ENCODE measurements at regions not wholly inside any gene's neighbourhood (a gene's known extent, or its start where the extent isn't known, plus 50 kb on each side); places are given as distances from the start of the nearest gene placed in this dataset.

GRCh38 chrX:149124526-149125108, 380.5 kb downstream of the IDS start:
- H3K36me3 Mint-ChIP-seq = no peaks in the 10 kb centered on the region
- no peak overlapping the region for H3K4me3 Mint-ChIP-seq
- peaks cover 21% of the 10 kb centered on the region for H3K9me3 Mint-ChIP-seq
- no peak for TF ChIP-seq CTCF (IDR thresholded peaks at IDR 0.05; ENCODE audit: unreplicated experiment)
- peaks cover 2% of the 10 kb centered on the region for H3K4me1 Mint-ChIP-seq
- DNase-seq (ENCODE audit: low spot score in 2 of 2, unreplicated experiment in 2 of 2) = no peak
- peaks cover 9% of the 10 kb centered on the region for H3K27me3 Mint-ChIP-seq (ENCODE audit: low read depth)
- H3K27ac Mint-ChIP-seq = no peak overlapping the region

DNA sequence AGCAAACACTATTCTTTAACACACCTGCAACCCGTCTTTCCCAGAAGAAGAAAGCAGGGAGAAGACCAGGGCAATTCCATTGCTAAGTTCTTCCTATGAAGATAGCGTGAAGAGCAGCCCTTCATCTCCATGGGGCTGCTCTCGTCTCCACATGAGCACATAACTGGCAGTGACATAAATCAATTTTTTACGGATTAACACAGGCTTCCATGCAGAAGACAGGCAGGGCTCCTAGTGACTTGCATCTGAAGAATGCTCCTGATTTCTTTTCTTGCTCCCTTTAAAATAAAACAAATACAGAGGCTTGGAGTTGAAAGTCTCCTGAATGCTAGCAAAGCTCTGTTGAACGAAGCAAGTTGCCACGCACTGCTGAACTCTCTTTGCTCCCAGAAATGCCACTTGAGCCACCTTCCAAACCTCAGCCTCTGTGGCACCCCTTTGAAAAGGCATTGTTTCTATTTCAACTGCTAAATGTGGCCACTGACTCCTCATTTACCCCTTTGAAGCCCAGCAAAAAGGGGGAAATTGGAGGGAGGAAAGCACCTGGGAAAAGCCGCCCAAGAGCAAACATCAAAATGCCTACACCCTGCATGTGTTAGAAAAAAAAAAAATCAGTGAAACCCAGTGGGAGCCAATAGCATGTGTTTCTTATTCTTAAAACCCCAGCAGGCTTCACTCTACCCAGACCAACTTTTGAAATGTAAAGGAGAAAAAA, 383.7 kb downstream of the IDS start:
- Mint-ChIP-seq H3K27me3 (ENCODE audit: low read depth) (peaks cover 9% of the 10 kb centered on the region), H3K4me3 (no peak overlapping the region), H3K36me3 (no peaks in the 10 kb centered on the region), H3K9me3 (peaks cover 21% of the 10 kb centered on the region), H3K27ac (no peak overlapping the region), H3K4me1 (no peaks in the 10 kb centered on the region)
- no peak for DNase-seq (ENCODE audit: low spot score in 2 of 2, unreplicated experiment in 2 of 2)
- no peak for TF ChIP-seq CTCF (IDR thresholded peaks at IDR 0.05; ENCODE audit: unreplicated experiment)

- no peak overlapping the region for H3K27ac Mint-ChIP-seq
- no peak for TF ChIP-seq CTCF (IDR thresholded peaks at IDR 0.05; ENCODE audit: unreplicated experiment)
- H3K4me1 Mint-ChIP-seq = no peaks in the 10 kb centered on the region
- no peak for DNase-seq (ENCODE audit: low spot score in 2 of 2, unreplicated experiment in 2 of 2)
- H3K4me3 Mint-ChIP-seq = no peak overlapping the region
- H3K36me3 Mint-ChIP-seq = no peaks in the 10 kb centered on the region
- H3K27me3 Mint-ChIP-seq (ENCODE audit: low read depth) = peaks cover 9% of the 10 kb centered on the region
- H3K9me3 Mint-ChIP-seq = peaks cover 25% of the 10 kb centered on the region
These were observed 384.6 kb downstream of the IDS start for GRCh38 chrX:149120459-149120858.

DNA sequence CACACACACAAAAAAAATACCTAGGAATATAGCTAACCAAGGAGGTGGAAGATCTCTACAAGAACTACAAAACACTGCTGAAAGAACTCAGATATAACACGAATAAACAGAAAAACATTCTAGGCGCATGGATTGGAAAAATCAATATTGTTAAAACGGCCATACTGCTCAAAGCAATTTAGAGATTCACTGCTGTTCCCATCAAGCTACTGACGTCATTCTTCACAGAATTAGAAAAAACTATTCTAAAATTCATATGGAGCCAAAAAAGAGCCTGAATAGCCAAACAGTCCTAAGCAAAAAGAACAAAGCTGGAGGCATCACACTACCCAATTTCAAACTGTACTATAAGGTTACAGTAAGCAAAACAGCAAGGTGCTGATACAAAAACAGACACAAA, 390.2 kb downstream of the IDS start:
- Mint-ChIP-seq H3K4me3 (no peak overlapping the region), H3K36me3 (no peaks in the 10 kb centered on the region), H3K9me3 (peaks cover 62% of the 10 kb centered on the region), H3K27ac (no peak overlapping the region), H3K27me3 (ENCODE audit: low read depth) (no peaks in the 10 kb centered on the region), H3K4me1 (no peaks in the 10 kb centered on the region)
- DNase-seq (ENCODE audit: low spot score in 2 of 2, unreplicated experiment in 2 of 2) = no peak
- TF ChIP-seq CTCF (IDR thresholded peaks at IDR 0.05; ENCODE audit: unreplicated experiment) = no peak

DNA sequence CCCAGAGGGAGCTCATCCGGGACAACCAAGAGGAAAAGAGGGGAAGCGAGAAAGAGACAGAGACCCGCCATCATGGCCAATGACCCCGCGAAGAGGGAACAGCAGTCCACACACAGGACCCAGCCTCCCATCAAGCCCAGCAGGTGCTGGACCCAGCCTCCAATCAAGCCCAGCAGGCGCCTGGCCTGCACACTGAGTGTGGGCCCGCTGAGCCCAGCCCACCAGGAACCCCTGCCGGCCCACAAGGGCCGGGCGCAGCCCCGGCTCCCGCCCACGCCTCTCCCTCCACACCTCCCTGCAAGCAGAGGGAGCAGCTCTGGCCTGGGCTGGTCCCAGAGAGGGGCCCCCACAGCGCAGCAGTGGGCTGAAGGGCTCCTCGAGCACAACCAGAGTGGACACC, 391.1 kb downstream of the IDS start:
- DNase-seq (ENCODE audit: low spot score in 2 of 2, unreplicated experiment in 2 of 2) = no peak
- Mint-ChIP-seq H3K4me1 (no peaks in the 10 kb centered on the region), H3K4me3 (no peak overlapping the region), H3K9me3 (peaks cover 65% of the 10 kb centered on the region), H3K27ac (no peak overlapping the region), H3K27me3 (ENCODE audit: low read depth) (no peaks in the 10 kb centered on the region), H3K36me3 (peaks cover 1% of the 10 kb centered on the region)
- no peak for TF ChIP-seq CTCF (IDR thresholded peaks at IDR 0.05; ENCODE audit: unreplicated experiment)

All from mesothelial cell of epicardium (in vitro differentiated cells).